Neural cell (in vitro differentiated cells): ENCODE measurements at regions not wholly inside any gene's neighbourhood (a gene's known extent, or its start where the extent isn't known, plus 50 kb on each side); places are given as distances from the start of the nearest gene placed in this dataset.

Experiments
- H2AFZ ChIP-seq: fragments of 200-600, 300-800 bp; sonication (generic), shearing (Covaris generic); 2 replicates; pipeline ENCODE4 v1.6.0; 2014; ENCODE audit warnings: low read depth, mild to moderate bottlenecking, antibody characterized with exemption, low read length, moderate library complexity
- H3F3A ChIP-seq: fragments of 200-600 bp; shearing (Covaris generic); 2 replicates; pipeline ENCODE4 v1.6.1; 2016; ENCODE audit warnings: mild to moderate bottlenecking, moderate library complexity, mixed read lengths, antibody characterized with exemption, low read length; ENCODE audit not compliant: insufficient read depth, poor library complexity, severe bottlenecking
- H3K27ac ChIP-seq: fragments of 200-600, 300-800 bp; sonication (generic), shearing (Covaris generic); 2 replicates; pipeline ENCODE4 v1.5.1; 2014; ENCODE audit warnings: mild to moderate bottlenecking, low read length, moderate library complexity
- H3K27me3 ChIP-seq: fragments of 300-800, 200-600 bp; sonication (generic), shearing (Covaris generic); 2 replicates; pipeline ENCODE4 v1.6.0; 2014; ENCODE audit warnings: mild to moderate bottlenecking, low read depth, low read length, moderate library complexity; ENCODE audit not compliant: insufficient read depth
- H3K36me3 ChIP-seq: fragments of 300-800, 200-600 bp; sonication (generic), shearing (Covaris generic); 2 replicates; pipeline ENCODE4 v1.5.1; 2014; ENCODE audit warnings: mild to moderate bottlenecking, antibody characterized with exemption, low read length, moderate library complexity; ENCODE audit not compliant: insufficient read depth
- H3K4me2 ChIP-seq: fragments of 300-800, 200-600 bp; sonication (generic), shearing (Covaris generic); 2 replicates; pipeline ENCODE4 v1.6.0; 2014; ENCODE audit warnings: mild to moderate bottlenecking, low read length
- H3K4me3 ChIP-seq: fragments of 300-800, 200-600 bp; sonication (generic), shearing (Covaris generic); 2 replicates; pipeline ENCODE4 v1.5.1; 2014; ENCODE audit warnings: mild to moderate bottlenecking, low read length, moderate library complexity
- H3K79me2 ChIP-seq: fragments of 200-600 bp; shearing (Covaris generic); replicated peaks from 2 replicates; pipeline ENCODE4 v1.6.0; 2014; ENCODE audit warnings: mild to moderate bottlenecking, low read length, moderate library complexity; ENCODE audit not compliant: insufficient read depth
- H3K9ac ChIP-seq: fragments of 300-800, 200-600 bp; sonication (generic), shearing (Covaris generic); 2 replicates; pipeline ENCODE4 v1.6.1; 2016; ENCODE audit warnings: mild to moderate bottlenecking, low read length, mixed read lengths
- H3K9me2 ChIP-seq: fragments of 200-600 bp; shearing (Covaris generic); 2 replicates; pipeline ENCODE4 v1.6.1; 2016; ENCODE audit warnings: mild to moderate bottlenecking, low read length, mixed read lengths; ENCODE audit not compliant: insufficient read depth
- H3K9me3 ChIP-seq: fragments of 200-600, 300-800 bp; sonication (generic), shearing (Covaris generic); 2 replicates; pipeline ENCODE4 v1.6.1; 2016; ENCODE audit warnings: mild to moderate bottlenecking, mixed run types, low read length, moderate library complexity, mixed read lengths
- H4K20me1 ChIP-seq: fragments of 200-600 bp; shearing (Covaris generic); 2 replicates; pipeline ENCODE4 v1.6.1; 2016; ENCODE audit warnings: mild to moderate bottlenecking, mixed run types; ENCODE audit not compliant: insufficient read depth
- EP300 ChIP-seq: fragments of 450-650 bp; conservative IDR thresholded peaks from 2 replicates; pipeline ENCODE4 v1.6.1; 2014; ENCODE audit warnings: antibody characterized with exemption, mild to moderate bottlenecking, moderate library complexity; ENCODE audit not compliant: poor library complexity, severe bottlenecking
- EZH2 ChIP-seq: fragments of 200-600, 300-800 bp; shearing (Covaris generic), sonication (generic); IDR thresholded peaks from 2 replicates; pipeline ENCODE4 v1.6.1; 2014; ENCODE audit warnings: antibody characterized with exemption, low read length, borderline replicate concordance, mild to moderate bottlenecking; ENCODE audit not compliant: insufficient read depth, poor library complexity, severe bottlenecking
- MXI1 ChIP-seq: fragments of 450-650 bp; conservative IDR thresholded peaks from 2 replicates; pipeline ENCODE4 v1.6.1; 2014; ENCODE audit warnings: antibody characterized with exemption, mild to moderate bottlenecking; ENCODE audit not compliant: poor library complexity, severe bottlenecking
- POLR2AphosphoS5 ChIP-seq: IDR thresholded peaks from 2 replicates; pipeline ENCODE4 v1.6.1; 2012
- RAD21 ChIP-seq: fragments of 450-650 bp; conservative IDR thresholded peaks from 2 replicates; pipeline ENCODE4 v1.6.1; 2014; ENCODE audit warnings: antibody characterized with exemption, mild to moderate bottlenecking, moderate library complexity
- SMC3 ChIP-seq: fragments of 450-650 bp; conservative IDR thresholded peaks from 2 replicates; pipeline ENCODE4 v1.6.1; 2014; ENCODE audit warnings: antibody characterized with exemption, mild to moderate bottlenecking, moderate library complexity; ENCODE audit not compliant: poor library complexity
- TAF1 ChIP-seq: IDR thresholded peaks from 2 replicates; pipeline ENCODE4 v1.6.1; 2012; ENCODE audit warnings: low read depth
- TF ChIP-seq, protein P1 (sequence below): IDR thresholded peaks from 2 replicates; pipeline ENCODE4 v1.6.1; 2012; ENCODE audit warnings: borderline replicate concordance
- TF ChIP-seq, protein P2 (sequence below): fragments of 450-650 bp; IDR thresholded peaks from 2 replicates; pipeline ENCODE4 v1.5.1; 2014; ENCODE audit warnings: antibody characterized with exemption, mild to moderate bottlenecking, moderate library complexity; ENCODE audit not compliant: poor library complexity, severe bottlenecking

DNA sequence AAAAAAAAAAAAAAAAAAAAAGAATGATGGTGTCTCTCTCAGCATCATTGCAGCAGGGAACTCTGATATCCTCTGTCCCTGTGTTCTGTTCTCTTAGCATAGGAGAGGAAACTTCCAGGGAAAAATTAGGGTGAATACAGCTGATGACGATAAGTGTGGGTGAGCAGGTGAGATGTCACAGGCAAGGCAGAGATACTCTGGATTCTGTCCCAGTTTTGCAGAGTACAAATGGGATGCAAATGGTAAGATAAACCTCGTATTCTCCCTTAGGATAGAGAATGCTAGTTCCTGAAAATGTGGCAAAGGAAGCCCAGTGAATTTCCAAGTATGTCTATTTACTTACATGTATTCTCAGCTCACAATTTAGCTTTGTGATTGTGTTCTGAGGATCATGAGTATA, 671.6 kb upstream of the BOD1L1 start:
- no peak overlapping the region for H3K9ac ChIP-seq
- no peaks in the 10 kb centered on the region for H4K20me1 ChIP-seq
- TF ChIP-seq TAF1 (no peak), POLR2AphosphoS5 (no peak), MXI1 (no peak), EZH2 (no peak), RAD21 (no peak), SMC3 (no peak), EP300 (no peak)
- TF ChIP-seq, protein P1, sequence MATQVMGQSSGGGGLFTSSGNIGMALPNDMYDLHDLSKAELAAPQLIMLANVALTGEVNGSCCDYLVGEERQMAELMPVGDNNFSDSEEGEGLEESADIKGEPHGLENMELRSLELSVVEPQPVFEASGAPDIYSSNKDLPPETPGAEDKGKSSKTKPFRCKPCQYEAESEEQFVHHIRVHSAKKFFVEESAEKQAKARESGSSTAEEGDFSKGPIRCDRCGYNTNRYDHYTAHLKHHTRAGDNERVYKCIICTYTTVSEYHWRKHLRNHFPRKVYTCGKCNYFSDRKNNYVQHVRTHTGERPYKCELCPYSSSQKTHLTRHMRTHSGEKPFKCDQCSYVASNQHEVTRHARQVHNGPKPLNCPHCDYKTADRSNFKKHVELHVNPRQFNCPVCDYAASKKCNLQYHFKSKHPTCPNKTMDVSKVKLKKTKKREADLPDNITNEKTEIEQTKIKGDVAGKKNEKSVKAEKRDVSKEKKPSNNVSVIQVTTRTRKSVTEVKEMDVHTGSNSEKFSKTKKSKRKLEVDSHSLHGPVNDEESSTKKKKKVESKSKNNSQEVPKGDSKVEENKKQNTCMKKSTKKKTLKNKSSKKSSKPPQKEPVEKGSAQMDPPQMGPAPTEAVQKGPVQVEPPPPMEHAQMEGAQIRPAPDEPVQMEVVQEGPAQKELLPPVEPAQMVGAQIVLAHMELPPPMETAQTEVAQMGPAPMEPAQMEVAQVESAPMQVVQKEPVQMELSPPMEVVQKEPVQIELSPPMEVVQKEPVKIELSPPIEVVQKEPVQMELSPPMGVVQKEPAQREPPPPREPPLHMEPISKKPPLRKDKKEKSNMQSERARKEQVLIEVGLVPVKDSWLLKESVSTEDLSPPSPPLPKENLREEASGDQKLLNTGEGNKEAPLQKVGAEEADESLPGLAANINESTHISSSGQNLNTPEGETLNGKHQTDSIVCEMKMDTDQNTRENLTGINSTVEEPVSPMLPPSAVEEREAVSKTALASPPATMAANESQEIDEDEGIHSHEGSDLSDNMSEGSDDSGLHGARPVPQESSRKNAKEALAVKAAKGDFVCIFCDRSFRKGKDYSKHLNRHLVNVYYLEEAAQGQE, result no peak
- TF ChIP-seq, protein P2, sequence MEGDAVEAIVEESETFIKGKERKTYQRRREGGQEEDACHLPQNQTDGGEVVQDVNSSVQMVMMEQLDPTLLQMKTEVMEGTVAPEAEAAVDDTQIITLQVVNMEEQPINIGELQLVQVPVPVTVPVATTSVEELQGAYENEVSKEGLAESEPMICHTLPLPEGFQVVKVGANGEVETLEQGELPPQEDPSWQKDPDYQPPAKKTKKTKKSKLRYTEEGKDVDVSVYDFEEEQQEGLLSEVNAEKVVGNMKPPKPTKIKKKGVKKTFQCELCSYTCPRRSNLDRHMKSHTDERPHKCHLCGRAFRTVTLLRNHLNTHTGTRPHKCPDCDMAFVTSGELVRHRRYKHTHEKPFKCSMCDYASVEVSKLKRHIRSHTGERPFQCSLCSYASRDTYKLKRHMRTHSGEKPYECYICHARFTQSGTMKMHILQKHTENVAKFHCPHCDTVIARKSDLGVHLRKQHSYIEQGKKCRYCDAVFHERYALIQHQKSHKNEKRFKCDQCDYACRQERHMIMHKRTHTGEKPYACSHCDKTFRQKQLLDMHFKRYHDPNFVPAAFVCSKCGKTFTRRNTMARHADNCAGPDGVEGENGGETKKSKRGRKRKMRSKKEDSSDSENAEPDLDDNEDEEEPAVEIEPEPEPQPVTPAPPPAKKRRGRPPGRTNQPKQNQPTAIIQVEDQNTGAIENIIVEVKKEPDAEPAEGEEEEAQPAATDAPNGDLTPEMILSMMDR, result no peak
- H3K36me3 ChIP-seq, result no peaks in the 10 kb centered on the region
- no peak overlapping the region for H3K4me2 ChIP-seq
- no peaks in the 10 kb centered on the region for H3K9me3 ChIP-seq
- H2AFZ ChIP-seq, result no peak overlapping the region
- no peaks in the 10 kb centered on the region for H3F3A ChIP-seq
- no peak overlapping the region for H3K4me3 ChIP-seq
- no peaks in the 10 kb centered on the region for H3K9me2 ChIP-seq
- no peaks in the 10 kb centered on the region for H3K79me2 ChIP-seq
- no peaks in the 10 kb centered on the region for H3K27me3 ChIP-seq
- no peak overlapping the region for H3K27ac ChIP-seq

DNA sequence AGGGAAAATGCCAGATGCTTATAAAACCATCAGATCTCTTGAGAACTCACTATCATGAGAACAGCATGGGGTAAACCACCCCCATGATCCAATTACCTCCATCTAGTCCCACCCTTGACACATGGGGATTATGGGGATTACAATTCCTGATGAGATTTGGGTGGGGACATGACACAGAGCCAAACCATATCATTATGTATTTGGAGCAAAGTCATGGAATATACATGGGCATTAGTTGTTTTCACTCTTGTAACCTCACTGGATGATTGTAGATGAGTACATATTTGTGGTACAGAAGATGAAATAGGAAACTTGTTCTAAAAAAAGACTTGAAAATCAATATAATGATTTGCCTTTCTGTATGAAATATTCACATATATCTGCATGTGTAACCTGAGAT, 674.5 kb upstream of the BOD1L1 start:
- H3K36me3 ChIP-seq, result no peaks in the 10 kb centered on the region
- H3K4me2 ChIP-seq, result no peak overlapping the region
- no peak overlapping the region for H3K27ac ChIP-seq
- H4K20me1 ChIP-seq, result no peaks in the 10 kb centered on the region
- H3K9ac ChIP-seq, result no peak overlapping the region
- no peaks in the 10 kb centered on the region for H3K9me2 ChIP-seq
- no peak overlapping the region for H3K4me3 ChIP-seq
- no peak overlapping the region for H2AFZ ChIP-seq
- H3K27me3 ChIP-seq, result no peaks in the 10 kb centered on the region
- H3K79me2 ChIP-seq, result no peaks in the 10 kb centered on the region
- no peaks in the 10 kb centered on the region for H3F3A ChIP-seq
- H3K9me3 ChIP-seq, result no peaks in the 10 kb centered on the region
- TF ChIP-seq MXI1 (no peak), SMC3 (no peak), EZH2 (no peak), POLR2AphosphoS5 (no peak), EP300 (no peak), RAD21 (no peak), TAF1 (no peak)
- TF ChIP-seq, protein P2, result no peak
- TF ChIP-seq, protein P1, result no peak
